HG03045 (cell line): ENCODE measurements at regions not wholly inside any gene's neighbourhood (a gene's known extent, or its start where the extent isn't known, plus 50 kb on each side); places are given as distances from the start of the nearest gene placed in this dataset.
A peak's percentile ranks its signal among the peaks of the same experiment; 100 is the strongest.

Experiments used
- ATAC-seq: cut with Tn5 transposase; IDR thresholded peaks from one replicate; pipeline ENCODE4 v1.9.1; 2021; ENCODE audit warnings: mild to moderate bottlenecking, moderate library complexity; ENCODE audit not compliant: unreplicated experiment

GRCh38 chr3:193187070-193187722 is 53.8 kb upstream of the PLAAT1 start:
- ATAC-seq = no peak

GRCh38 chr3:193190146-193190786 is 50.8 kb upstream of the PLAAT1 start:
- ATAC-seq = peak; percentile 67
